GM23338 (cell line): ENCODE measurements at regions not wholly inside any gene's neighbourhood (a gene's known extent, or its start where the extent isn't known, plus 50 kb on each side); places are given as distances from the start of the nearest gene placed in this dataset.

Experiments used
- ATAC-seq: fragments of 200-7000 bp; cut with Tn5 transposase; 3 replicates; pipeline ENCODE4 v1.9.1; 2020
- DNase-seq: peaks from one replicate; pipeline ENCODE4 v3.0.0-alpha.2; 2015; ENCODE audit warnings: low spot score
- H2AFZ ChIP-seq: fragments of 200-600 bp; sonication (generic); 2 replicates; pipeline ENCODE4 v1.8.0; 2016; ENCODE audit warnings: antibody characterized with exemption, mild to moderate bottlenecking, moderate library complexity
- H3F3A ChIP-seq: fragments of 200-600 bp; sonication (generic); replicated peaks from 2 replicates; pipeline ENCODE4 v1.8.0; 2017; ENCODE audit warnings: antibody characterized with exemption, mixed run types, low read depth
- H3K27ac ChIP-seq: fragments of 200-600 bp; sonication (generic); 2 replicates; pipeline ENCODE4 v1.6.1; 2016; ENCODE audit warnings: low read depth
- H3K27me3 ChIP-seq: fragments of 200-600 bp; sonication (generic); 2 replicates; pipeline ENCODE4 v1.8.0; 2016; ENCODE audit warnings: mild to moderate bottlenecking, mixed run types, moderate library complexity; ENCODE audit not compliant: insufficient read depth
- H3K36me3 ChIP-seq: fragments of 200-600 bp; sonication (generic); 2 replicates; pipeline ENCODE4 v1.8.0; 2016; ENCODE audit warnings: mild to moderate bottlenecking; ENCODE audit not compliant: insufficient read depth
- H3K4me1 ChIP-seq: fragments of 200-600 bp; sonication (generic); 2 replicates; pipeline ENCODE4 v1.8.0; 2016; ENCODE audit warnings: mild to moderate bottlenecking, moderate library complexity; ENCODE audit not compliant: insufficient read depth
- H3K4me2 ChIP-seq: fragments of 200-600 bp; sonication (generic); 2 replicates; pipeline ENCODE4 v1.7.1; 2017; ENCODE audit warnings: mixed run types
- H3K4me3 ChIP-seq: fragments of 200-600 bp; sonication (generic); 2 replicates; pipeline ENCODE4 v1.6.1; 2016; ENCODE audit warnings: mixed run types
- H3K79me2 ChIP-seq: fragments of 200-600 bp; sonication (generic); replicated peaks from 2 replicates; pipeline ENCODE4 v1.8.0; 2017; ENCODE audit warnings: mild to moderate bottlenecking; ENCODE audit not compliant: insufficient read depth
- H3K9me2 ChIP-seq: fragments of 200-600 bp; sonication (generic); 2 replicates; pipeline ENCODE4 v1.8.0; 2017; ENCODE audit not compliant: insufficient read depth
- H4K20me1 ChIP-seq: fragments of 200-600 bp; sonication (generic); replicated peaks from 2 replicates; pipeline ENCODE4 v1.8.0; 2017; ENCODE audit warnings: mild to moderate bottlenecking; ENCODE audit not compliant: insufficient read depth
- H3K27ac Mint-ChIP-seq: 2 replicates; pipeline ENCODE4 v1.8.0; 2020; ENCODE audit warnings: inconsistent platforms, mild to moderate bottlenecking, moderate library complexity, mixed read lengths
- H3K27me3 Mint-ChIP-seq: 3 replicates; pipeline ENCODE4 v1.8.0; 2022; ENCODE audit warnings: low read depth, mild to moderate bottlenecking, moderate library complexity, mixed read lengths, inconsistent platforms; ENCODE audit not compliant: insufficient read depth, poor library complexity
- H3K36me3 Mint-ChIP-seq: 3 replicates; pipeline ENCODE4 v1.8.0; 2021; ENCODE audit warnings: low read depth, mild to moderate bottlenecking, inconsistent platforms, moderate library complexity, mixed read lengths
- H3K4me1 Mint-ChIP-seq: 3 replicates; pipeline ENCODE4 v1.8.0; 2020; ENCODE audit warnings: mild to moderate bottlenecking, inconsistent platforms, mixed read lengths
- H3K4me3 Mint-ChIP-seq: 3 replicates; pipeline ENCODE4 v1.8.0; 2021; ENCODE audit warnings: moderate library complexity, mild to moderate bottlenecking, inconsistent platforms, mixed read lengths
- H3K9me3 Mint-ChIP-seq: 3 replicates; pipeline ENCODE4 v1.8.0; 2020; ENCODE audit warnings: moderate library complexity, mild to moderate bottlenecking, inconsistent platforms, mixed read lengths
- CREB1 ChIP-seq: fragments of 250-450 bp; sonication (Bioruptor Pico); IDR thresholded peaks from 2 replicates; pipeline ENCODE4 v1.5.0; 2020; ENCODE audit warnings: low read depth, mild to moderate bottlenecking, moderate library complexity
- ETS1 ChIP-seq: IDR thresholded peaks from 2 replicates; pipeline ENCODE4 v1.6.1; 2016; ENCODE audit warnings: antibody characterized with exemption
- EZH2phosphoT487 ChIP-seq: fragments of 200-600 bp; sonication (generic); IDR thresholded peaks from one replicate; pipeline ENCODE4 v1.8.1; 2018; ENCODE audit warnings: antibody characterized with exemption; ENCODE audit not compliant: unreplicated experiment
- JUNB ChIP-seq: IDR thresholded peaks from one replicate; pipeline ENCODE4 v1.6.1; 2016; ENCODE audit warnings: antibody characterized with exemption; ENCODE audit not compliant: unreplicated experiment
- NANOG ChIP-seq: IDR thresholded peaks from 2 replicates; pipeline ENCODE4 v1.6.1; 2016; ENCODE audit warnings: antibody characterized with exemption, borderline replicate concordance
- POLR2AphosphoS5 ChIP-seq: IDR thresholded peaks from 2 replicates; pipeline ENCODE4 v1.6.1; 2016; ENCODE audit warnings: antibody characterized with exemption, low read depth
- STAT1 ChIP-seq: IDR thresholded peaks from one replicate; pipeline ENCODE4 v1.6.1; 2016; ENCODE audit warnings: antibody characterized with exemption; ENCODE audit not compliant: unreplicated experiment
- ZNF114 ChIP-seq: fragments of 250-450 bp; sonication (Bioruptor Pico); IDR thresholded peaks from 2 replicates; pipeline ENCODE4 v1.5.0; 2020; ENCODE audit warnings: mild to moderate bottlenecking, moderate library complexity
- ZNF331 ChIP-seq: fragments of 250-450 bp; sonication (Bioruptor Pico); IDR thresholded peaks from 2 replicates; pipeline ENCODE4 v1.5.0; 2020; ENCODE audit warnings: low read depth, mild to moderate bottlenecking, moderate library complexity
- TF ChIP-seq, protein P1 (sequence below): IDR thresholded peaks from one replicate; pipeline ENCODE4 v1.6.1; 2018; ENCODE audit warnings: antibody characterized with exemption; ENCODE audit not compliant: unreplicated experiment
- TF ChIP-seq, protein P2 (sequence below), 2 experiments: fragments of 200-600 bp in 1 of 2; sonication (generic) in 1 of 2; conservative IDR thresholded peaks; 2 replicates each; pipeline versions ENCODE4 v1.5.1 to v1.6.1; 2016 to 2017; ENCODE audit warnings: antibody characterized with exemption in 2 of 2, low read depth in 2 of 2, mild to moderate bottlenecking in 2 of 2, moderate library complexity in 1 of 2

DNA sequence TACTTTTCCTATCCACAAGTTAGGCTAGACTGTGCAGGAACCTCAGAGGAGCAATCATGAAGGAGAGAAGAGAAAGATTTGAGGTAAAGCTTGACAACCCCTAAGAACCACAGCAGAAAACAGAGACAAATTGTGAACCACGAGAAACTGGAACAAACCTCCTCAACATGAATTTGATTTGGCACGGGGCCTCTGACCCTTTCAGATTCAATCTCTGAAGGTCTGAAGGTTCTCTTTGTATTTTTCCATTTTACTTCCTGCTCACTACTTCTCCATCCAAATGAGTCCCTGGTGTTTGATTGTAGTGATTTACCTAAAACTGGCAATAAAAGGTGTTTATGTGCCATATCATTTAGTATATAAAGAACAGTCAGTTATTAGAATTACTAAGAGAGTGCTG lies 126.1 kb upstream of the STXBP5 start:
- peaks cover 8% of the 10 kb centered on the region; the same call in 2 of the 3 replicates for H3K4me1 Mint-ChIP-seq
- no peaks in the 10 kb centered on the region for H3K36me3 Mint-ChIP-seq
- Histone ChIP-seq H3K27me3 (no peaks in the 10 kb centered on the region), H2AFZ (no peak overlapping the region; the same call in 1 of the 2 replicates), H4K20me1 (no peaks in the 10 kb centered on the region), H3K4me3 (no peak overlapping the region), H3K79me2 (no peaks in the 10 kb centered on the region), H3K4me1 (no peaks in the 10 kb centered on the region), H3K9me2 (no peaks in the 10 kb centered on the region; the same call in 1 of the 2 replicates), H3K27ac (no peak overlapping the region), H3K36me3 (no peaks in the 10 kb centered on the region), H3F3A (no peaks in the 10 kb centered on the region), H3K4me2 (no peak overlapping the region)
- H3K9me3 Mint-ChIP-seq, result no peaks in the 10 kb centered on the region
- DNase-seq (no peak), ATAC-seq (no peak)
- no peak for TF ChIP-seq CREB1 (CRISPR knock-in tag)
- no peak for TF ChIP-seq POLR2AphosphoS5
- TF ChIP-seq, protein P1, sequence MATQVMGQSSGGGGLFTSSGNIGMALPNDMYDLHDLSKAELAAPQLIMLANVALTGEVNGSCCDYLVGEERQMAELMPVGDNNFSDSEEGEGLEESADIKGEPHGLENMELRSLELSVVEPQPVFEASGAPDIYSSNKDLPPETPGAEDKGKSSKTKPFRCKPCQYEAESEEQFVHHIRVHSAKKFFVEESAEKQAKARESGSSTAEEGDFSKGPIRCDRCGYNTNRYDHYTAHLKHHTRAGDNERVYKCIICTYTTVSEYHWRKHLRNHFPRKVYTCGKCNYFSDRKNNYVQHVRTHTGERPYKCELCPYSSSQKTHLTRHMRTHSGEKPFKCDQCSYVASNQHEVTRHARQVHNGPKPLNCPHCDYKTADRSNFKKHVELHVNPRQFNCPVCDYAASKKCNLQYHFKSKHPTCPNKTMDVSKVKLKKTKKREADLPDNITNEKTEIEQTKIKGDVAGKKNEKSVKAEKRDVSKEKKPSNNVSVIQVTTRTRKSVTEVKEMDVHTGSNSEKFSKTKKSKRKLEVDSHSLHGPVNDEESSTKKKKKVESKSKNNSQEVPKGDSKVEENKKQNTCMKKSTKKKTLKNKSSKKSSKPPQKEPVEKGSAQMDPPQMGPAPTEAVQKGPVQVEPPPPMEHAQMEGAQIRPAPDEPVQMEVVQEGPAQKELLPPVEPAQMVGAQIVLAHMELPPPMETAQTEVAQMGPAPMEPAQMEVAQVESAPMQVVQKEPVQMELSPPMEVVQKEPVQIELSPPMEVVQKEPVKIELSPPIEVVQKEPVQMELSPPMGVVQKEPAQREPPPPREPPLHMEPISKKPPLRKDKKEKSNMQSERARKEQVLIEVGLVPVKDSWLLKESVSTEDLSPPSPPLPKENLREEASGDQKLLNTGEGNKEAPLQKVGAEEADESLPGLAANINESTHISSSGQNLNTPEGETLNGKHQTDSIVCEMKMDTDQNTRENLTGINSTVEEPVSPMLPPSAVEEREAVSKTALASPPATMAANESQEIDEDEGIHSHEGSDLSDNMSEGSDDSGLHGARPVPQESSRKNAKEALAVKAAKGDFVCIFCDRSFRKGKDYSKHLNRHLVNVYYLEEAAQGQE, result no peak
- no peak for TF ChIP-seq ETS1
- no peak for TF ChIP-seq NANOG
- H3K27me3 Mint-ChIP-seq, result no peaks in the 10 kb centered on the region
- no peak overlapping the region for H3K4me3 Mint-ChIP-seq
- no peak overlapping the region for H3K27ac Mint-ChIP-seq

- Histone ChIP-seq H4K20me1 (no peaks in the 10 kb centered on the region), H3K27me3 (no peaks in the 10 kb centered on the region), H3K4me2 (no peak overlapping the region), H2AFZ (no peak overlapping the region), H3F3A (no peaks in the 10 kb centered on the region), H3K79me2 (no peaks in the 10 kb centered on the region), H3K27ac (no peak overlapping the region), H3K4me3 (no peak overlapping the region), H3K9me2 (no peaks in the 10 kb centered on the region; the same call in 1 of the 2 replicates), H3K4me1 (no peaks in the 10 kb centered on the region), H3K36me3 (no peaks in the 10 kb centered on the region)
- Mint-ChIP-seq H3K4me3 (no peak overlapping the region), H3K4me1 (peaks cover 8% of the 10 kb centered on the region; the same call in 2 of the 3 replicates), H3K36me3 (no peaks in the 10 kb centered on the region), H3K27ac (peak overlapping the region; percentile 31; the same call in 1 of the 2 replicates), H3K9me3 (no peaks in the 10 kb centered on the region), H3K27me3 (no peaks in the 10 kb centered on the region)
- ATAC-seq (no peak), DNase-seq (no peak)
- TF ChIP-seq, protein P1, result no peak
- TF ChIP-seq, protein P2, sequence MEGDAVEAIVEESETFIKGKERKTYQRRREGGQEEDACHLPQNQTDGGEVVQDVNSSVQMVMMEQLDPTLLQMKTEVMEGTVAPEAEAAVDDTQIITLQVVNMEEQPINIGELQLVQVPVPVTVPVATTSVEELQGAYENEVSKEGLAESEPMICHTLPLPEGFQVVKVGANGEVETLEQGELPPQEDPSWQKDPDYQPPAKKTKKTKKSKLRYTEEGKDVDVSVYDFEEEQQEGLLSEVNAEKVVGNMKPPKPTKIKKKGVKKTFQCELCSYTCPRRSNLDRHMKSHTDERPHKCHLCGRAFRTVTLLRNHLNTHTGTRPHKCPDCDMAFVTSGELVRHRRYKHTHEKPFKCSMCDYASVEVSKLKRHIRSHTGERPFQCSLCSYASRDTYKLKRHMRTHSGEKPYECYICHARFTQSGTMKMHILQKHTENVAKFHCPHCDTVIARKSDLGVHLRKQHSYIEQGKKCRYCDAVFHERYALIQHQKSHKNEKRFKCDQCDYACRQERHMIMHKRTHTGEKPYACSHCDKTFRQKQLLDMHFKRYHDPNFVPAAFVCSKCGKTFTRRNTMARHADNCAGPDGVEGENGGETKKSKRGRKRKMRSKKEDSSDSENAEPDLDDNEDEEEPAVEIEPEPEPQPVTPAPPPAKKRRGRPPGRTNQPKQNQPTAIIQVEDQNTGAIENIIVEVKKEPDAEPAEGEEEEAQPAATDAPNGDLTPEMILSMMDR (conservative IDR thresholded peaks at IDR 0.05; ENCODE audit: low read depth in 2 of 2), result no peak
- TF ChIP-seq EZH2phosphoT487 (no peak), NANOG (no peak), JUNB (no peak), CREB1 (CRISPR knock-in tag) (no peak), STAT1 (no peak), POLR2AphosphoS5 (no peak), ZNF114 (CRISPR knock-in tag) (no peak), ZNF331 (CRISPR knock-in tag) (no peak)
Observed at GRCh38 chr6:147078602-147079001, 125.6 kb upstream of the STXBP5 start.
